A549 (cell line): ENCODE measurements at regions not wholly inside any gene's neighbourhood (a gene's known extent, or its start where the extent isn't known, plus 50 kb on each side); places are given as distances from the start of the nearest gene placed in this dataset.

Source experiments
- CBX2 ChIP-seq: fragments of 200-600 bp; sonication (generic); IDR thresholded peaks from 2 replicates; pipeline ENCODE4 v1.6.1; 2016; ENCODE audit warnings: low read depth, mild to moderate bottlenecking, borderline replicate concordance
- CTCF ChIP-seq: fragments of >200 bp; sonication (Bioruptor Twin); formaldehyde crosslinking; IDR thresholded peaks from 3 replicates; pipeline ENCODE4 v1.5.1; 2016
- ESRRA ChIP-seq: fragments of 150-350 bp; IDR thresholded peaks from 2 replicates; pipeline ENCODE4 v1.6.1; 2014; ENCODE audit warnings: mild to moderate bottlenecking, low read length, borderline replicate concordance
- JUN ChIP-seq, 2 experiments: fragments of >200 bp; sonication (Bioruptor Twin); formaldehyde crosslinking; IDR thresholded peaks; 2 replicates in 1 of 2; 3 replicates in 1 of 2; pipeline ENCODE4 v1.6.1; 2016 to 2017
- MAFK ChIP-seq: fragments of 450-650 bp; IDR thresholded peaks from 2 replicates; pipeline ENCODE4 v1.6.1; 2014; ENCODE audit not compliant: partially characterized antibody
- MAZ ChIP-seq: fragments of 150-350 bp; IDR thresholded peaks from 2 replicates; pipeline ENCODE4 v1.6.1; 2014; ENCODE audit warnings: antibody characterized with exemption, low read depth, low read length, borderline replicate concordance
- RCOR1 ChIP-seq: fragments of 150-350 bp; IDR thresholded peaks from 2 replicates; pipeline ENCODE4 v1.6.1; 2014; ENCODE audit warnings: antibody characterized with exemption, low read length, low read depth
- RNF2 ChIP-seq: fragments of 200-600 bp; sonication (generic); IDR thresholded peaks from 2 replicates; pipeline ENCODE4 v1.6.1; 2016; ENCODE audit warnings: low read depth, mild to moderate bottlenecking, antibody characterized with exemption, moderate library complexity, borderline replicate concordance

DNA sequence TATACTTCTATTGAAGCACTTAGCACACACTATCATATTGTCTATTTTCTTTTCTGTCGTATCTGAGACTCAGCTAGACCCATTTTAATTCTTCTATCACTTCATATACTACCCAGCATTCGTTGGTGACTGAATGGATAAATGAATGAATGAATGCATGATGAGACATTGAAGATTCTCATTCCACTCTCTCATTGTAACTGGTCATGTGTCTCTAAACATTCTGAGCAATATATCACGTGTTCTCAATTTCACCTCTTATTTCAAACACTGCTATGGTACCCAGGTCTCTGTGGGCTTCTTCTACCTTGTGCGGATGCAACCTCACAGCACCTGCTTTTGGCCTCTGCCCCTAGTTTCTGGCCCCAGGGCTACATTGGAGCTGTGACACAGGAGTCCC is 65.2 kb upstream of the USPL1 start:
- no peak for TF ChIP-seq CTCF
- TF ChIP-seq RNF2 = no peak
- TF ChIP-seq RCOR1 = no peak
- no peak for TF ChIP-seq ESRRA
- no peak for TF ChIP-seq MAZ
- TF ChIP-seq CBX2 = no peak
- no peak for TF ChIP-seq MAFK
- TF ChIP-seq JUN (IDR thresholded peaks at IDR 0.05) = no peak
